ENCODE measurements at regions not wholly inside any gene's neighbourhood (a gene's known extent, or its start where the extent isn't known, plus 50 kb on each side); places are given as distances from the start of the nearest gene placed in this dataset.

GRCh38 chr5:117195076-117195475, 620.5 kb upstream of the SEMA6A start:
- intact Hi-C loops (cut with micrococcal nuclease; ENCODE audit: unreplicated experiment), result no loop called here
- H4K20me1 ChIP-seq (ENCODE audit: control insufficient read depth, insufficient read depth), result no peaks in the 10 kb centered on the region
- H3K4me3 ChIP-seq, result no peak overlapping the region
- H3K27ac ChIP-seq (ENCODE audit: control insufficient read depth, insufficient read depth), result no peak overlapping the region
- FAIRE-seq (no peak), ATAC-seq (no peak), DNase-seq (ENCODE audit: low read depth, low spot score) (no peak)
- in situ Hi-C loops (cut with MboI), result no loop called here
- H3K9ac ChIP-seq (ENCODE audit: control insufficient read depth, insufficient read depth, low read length), result no peak overlapping the region
- no peak overlapping the region for H2AFZ ChIP-seq (ENCODE audit: control insufficient read depth, low read depth, low read length)
- H3K36me3 ChIP-seq (ENCODE audit: control insufficient read depth in 2 of 2, insufficient read depth in 2 of 2, low read length in 1 of 2), result no peaks in the 10 kb centered on the region
- SMC1A ChIA-PET (ENCODE audit: uncharacterized antibody, unreplicated experiment), result interaction anchor here (1.5 kb wide), 1 partner anchor 16 kb away, joined by 4 read pairs; no protein-coding TSS in a partner anchor
- CTCF ChIA-PET, result no interaction called here
- no peaks in the 10 kb centered on the region for H3K9me3 ChIP-seq (replicated peaks; ENCODE audit: control insufficient read depth, insufficient read depth, low read length)
- no TSS peak for BruUV-seq (replicated peaks)
- H3K27me3 ChIP-seq (replicated peaks in 1 of 2; ENCODE audit: control insufficient read depth in 2 of 2, insufficient read depth in 2 of 2, low read length in 1 of 2), result no peaks in the 10 kb centered on the region
- RAD21 ChIA-PET (ENCODE audit: unreplicated experiment), result no interaction called here
- TF ChIP-seq SIX5 (IDR thresholded peaks at IDR 0.05; ENCODE audit: low read depth, low read length, severe bottlenecking) (no peak), ATF7 (IDR thresholded peaks at IDR 0.05; ENCODE audit: low read depth) (no peak), TCF7 (IDR thresholded peaks at IDR 0.05; ENCODE audit: borderline replicate concordance) (no peak), SMARCA5 (IDR thresholded peaks at IDR 0.05) (no peak), SMAD1 (IDR thresholded peaks at IDR 0.05; ENCODE audit: low read depth, partially characterized antibody) (no peak), TBL1XR1 (IDR thresholded peaks at IDR 0.05; ENCODE audit: low read depth, low read length) (no peak), STAT1 (conservative IDR thresholded peaks at IDR 0.05) (no peak), RAD51 (IDR thresholded peaks at IDR 0.05) (no peak), ZBTB40 (IDR thresholded peaks at IDR 0.05; ENCODE audit: borderline replicate concordance) (no peak), HDAC6 (IDR thresholded peaks at IDR 0.05; ENCODE audit: unreplicated experiment) (no peak)
- no peaks in the 10 kb centered on the region for H3K79me2 ChIP-seq (ENCODE audit: control insufficient read depth, insufficient read depth, low read length)
- no peaks in the 10 kb centered on the region for H3K4me1 ChIP-seq (ENCODE audit: control insufficient read depth, insufficient read depth, low read length)
- H3K4me2 ChIP-seq (ENCODE audit: control insufficient read depth, insufficient read depth), result no peak overlapping the region
- POLR2A ChIA-PET, result no interaction called here

Data from GM12878 (cell line).